ENCODE measurements at regions not wholly inside any gene's neighbourhood (a gene's known extent, or its start where the extent isn't known, plus 50 kb on each side); places are given as distances from the start of the nearest gene placed in this dataset.

DNA sequence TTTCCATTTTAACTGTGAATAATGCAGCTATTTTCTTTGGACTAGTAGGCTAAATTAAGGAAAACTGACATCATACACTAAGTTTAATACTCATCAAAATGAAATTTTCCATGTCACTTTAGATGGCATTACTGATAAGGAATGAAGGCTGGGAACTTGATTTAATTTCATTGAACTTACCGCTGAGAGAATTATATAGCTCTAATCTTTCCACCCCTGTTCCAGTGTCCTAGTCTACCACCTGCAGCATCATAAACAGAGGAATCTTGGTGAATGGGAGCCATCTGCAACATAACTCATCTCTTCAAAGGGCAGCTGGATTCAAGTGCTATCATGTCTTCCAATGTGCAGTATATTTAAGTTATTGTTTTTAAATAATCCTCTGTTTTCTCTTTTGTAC lies 1395.2 kb downstream of the EPHA7 start:
- TF ChIP-seq CTCF (IDR thresholded peaks at IDR 0.05; ENCODE audit: low read depth, low read length) (no peak), EZH2phosphoT487 (IDR thresholded peaks at IDR 0.05; ENCODE audit: low read depth) (no peak)

Data from OCI-LY3 (cell line).